22Rv1 (cell line): ENCODE measurements at regions not wholly inside any gene's neighbourhood (a gene's known extent, or its start where the extent isn't known, plus 50 kb on each side); places are given as distances from the start of the nearest gene placed in this dataset.

Source experiments
- H3K27ac ChIP-seq: fragments of 450-650 bp; 2 replicates; pipeline ENCODE4 v1.5.1; 2017
- CTCF ChIP-seq: fragments of 450-650 bp; IDR thresholded peaks from 2 replicates; pipeline ENCODE4 v1.5.1; 2017; ENCODE audit warnings: mild to moderate bottlenecking
- ZFX ChIP-seq: fragments of 450-650 bp; IDR thresholded peaks from 2 replicates; pipeline ENCODE4 v1.6.1; 2017; ENCODE audit warnings: antibody characterized with exemption, borderline replicate concordance

- no peak overlapping the region for H3K27ac ChIP-seq
- no peak for TF ChIP-seq CTCF
- TF ChIP-seq ZFX: no peak
These were observed 719.5 kb upstream of the TMPRSS15 start for GRCh38 chr21:19123053-19123452.

GRCh38 chr21:19123525-19123924 is 719.9 kb upstream of the TMPRSS15 start:
- no peak for TF ChIP-seq ZFX
- TF ChIP-seq CTCF: no peak
- no peak overlapping the region for H3K27ac ChIP-seq

GRCh38 chr21:19124691-19125090 is 721.1 kb upstream of the TMPRSS15 start:
- TF ChIP-seq CTCF (no peak), ZFX (no peak)
- no peak overlapping the region for H3K27ac ChIP-seq

- no peak overlapping the region for H3K27ac ChIP-seq
- no peak for TF ChIP-seq CTCF
- no peak for TF ChIP-seq ZFX
These were observed 726.9 kb upstream of the TMPRSS15 start for GRCh38 chr21:19130379-19131028.

GRCh38 chr21:19141511-19141910 is 737.9 kb upstream of the TMPRSS15 start:
- TF ChIP-seq CTCF (no peak), ZFX (no peak)
- no peak overlapping the region for H3K27ac ChIP-seq

- TF ChIP-seq ZFX (no peak), CTCF (no peak)
- H3K27ac ChIP-seq: no peak overlapping the region
These were observed 742.2 kb upstream of the TMPRSS15 start for GRCh38 chr21:19145682-19146293.

GRCh38 chr21:19148056-19148455 is 744.5 kb upstream of the TMPRSS15 start:
- TF ChIP-seq ZFX: no peak
- no peak for TF ChIP-seq CTCF

More at GRCh38 chr21:19148056-19148455, 744.5 kb upstream of the TMPRSS15 start:
- H3K27ac ChIP-seq: no peak overlapping the region
